ENCODE measurements at regions not wholly inside any gene's neighbourhood (a gene's known extent, or its start where the extent isn't known, plus 50 kb on each side); places are given as distances from the start of the nearest gene placed in this dataset.

- H3K36me3 ChIP-seq (ENCODE audit: control insufficient read depth in 4 of 4, insufficient read depth in 3 of 4, low read depth in 1 of 4, low read length in 3 of 4) = no peaks in the 10 kb centered on the region
- no peak overlapping the region for H3K9ac ChIP-seq (ENCODE audit: low read depth in 1 of 2, low read length in 2 of 2)
- no peak overlapping the region for H3K4me3 ChIP-seq (ENCODE audit: low read depth in 1 of 3, low read length in 3 of 3)
- H3K27ac ChIP-seq (ENCODE audit: low read depth in 1 of 2, low read length in 2 of 2) = no peak overlapping the region
- no peak for DNase-seq (ENCODE audit: low spot score)
- H3K4me1 ChIP-seq (ENCODE audit: control insufficient read depth in 4 of 4, insufficient read depth in 4 of 4, low read length in 3 of 4) = peaks cover 0 to 3% (median 0%) of the 10 kb centered on the region in 4 donors
- WGBS = 44% methylated on average over 4 of the region's 4 CpGs
- no peaks in the 10 kb centered on the region for H3K27me3 ChIP-seq (ENCODE audit: control insufficient read depth in 4 of 4, insufficient read depth in 4 of 4, low read length in 3 of 4)
- H3K9me3 ChIP-seq (ENCODE audit: control insufficient read depth in 4 of 4, low read length in 3 of 4) = no peaks in the 10 kb centered on the region
- TF ChIP-seq RAD21 (IDR thresholded peaks at IDR 0.05) = peak in 1 of 2 donors; percentile 25
- no peak for TF ChIP-seq HNF4G (IDR thresholded peaks at IDR 0.05)
- TF ChIP-seq MAX (IDR thresholded peaks at IDR 0.05) = no peak
- TF ChIP-seq FOXA1 (IDR thresholded peaks at IDR 0.05) = no peak
- no peak for TF ChIP-seq NR2F2 (IDR thresholded peaks at IDR 0.05)
- TF ChIP-seq JUND (IDR thresholded peaks at IDR 0.05) = no peak
- no peak for TF ChIP-seq EGR1 (IDR thresholded peaks at IDR 0.05; ENCODE audit: low read depth in 2 of 2)
- peak; percentile 79 to 87 for TF ChIP-seq RXRA (IDR thresholded peaks at IDR 0.05)
- TF ChIP-seq SP1 (IDR thresholded peaks at IDR 0.05) = peak; percentile 41
- no peak for TF ChIP-seq FOXA2 (IDR thresholded peaks at IDR 0.05)
- TF ChIP-seq YY1 (IDR thresholded peaks at IDR 0.05) = peak; percentile 37
- TF ChIP-seq ZBTB33 (IDR thresholded peaks at IDR 0.05) = no peak
- no peak for TF ChIP-seq ATF3 (IDR thresholded peaks at IDR 0.05)
- TF ChIP-seq GABPA (IDR thresholded peaks at IDR 0.05 in 1 of 2, conservative IDR thresholded peaks at IDR 0.05 in 1 of 2) = no peak
- no peak for TF ChIP-seq CTCF (IDR thresholded peaks at IDR 0.05; ENCODE audit: low read depth, low read length, missing input control)
- no peak for TF ChIP-seq REST (IDR thresholded peaks at IDR 0.05)
- no peak for TF ChIP-seq HNF4A (conservative IDR thresholded peaks at IDR 0.05)
Measured at GRCh38 chr3:178367817-178368617, 168.2 kb upstream of the KCNMB2 start.
